GDM1 (cell line): ENCODE measurements at regions not wholly inside any gene's neighbourhood (a gene's known extent, or its start where the extent isn't known, plus 50 kb on each side); places are given as distances from the start of the nearest gene placed in this dataset.
"Not testable (repeated sequence)": the region's sequence is repeated elsewhere in the genome, so short reads cannot be mapped to it uniquely, and the experiment has no call there.

ENCODE experiments used
- DNase-seq: peaks from one replicate; lab custom pipeline; 2025; lab: John Stamatoyannopoulos, UW

GRCh38 chr4:115657991-115658650 lies 544.7 kb upstream of the NDST4 start:
- no peak for DNase-seq

- DNase-seq: no peak
Observed at GRCh38 chr4:115655626-115656025, 542.2 kb upstream of the NDST4 start.

- DNase-seq: no peak
Observed at GRCh38 chr4:115648786-115649185, 535.4 kb upstream of the NDST4 start.

- no peak for DNase-seq
Observed at GRCh38 chr4:115629270-115629669, 515.9 kb upstream of the NDST4 start.

GRCh38 chr4:115609631-115610030 lies 496.2 kb upstream of the NDST4 start:
- no peak for DNase-seq

- DNase-seq: no peak
Observed at GRCh38 chr4:115607311-115607710, 493.9 kb upstream of the NDST4 start.

GRCh38 chr4:115596265-115597001 lies 483.0 kb upstream of the NDST4 start:
- no peak for DNase-seq

GRCh38 chr4:115580901-115581300 lies 467.5 kb upstream of the NDST4 start:
- DNase-seq: no peak

- DNase-seq: no peak
Observed at GRCh38 chr4:115575851-115576250, 462.4 kb upstream of the NDST4 start.

- no peak for DNase-seq
Observed at GRCh38 chr4:115562506-115562905, 449.1 kb upstream of the NDST4 start.

GRCh38 chr4:115548123-115548522 lies 434.7 kb upstream of the NDST4 start:
- no peak for DNase-seq

GRCh38 chr4:115537387-115537786 lies 424.0 kb upstream of the NDST4 start:
- DNase-seq: no peak

- DNase-seq: no peak
Observed at GRCh38 chr4:115529126-115529525, 415.7 kb upstream of the NDST4 start.

- DNase-seq: not testable (repeated sequence)
Observed at GRCh38 chr4:115519476-115519875, 406.1 kb upstream of the NDST4 start.

GRCh38 chr4:115515772-115516171 lies 402.4 kb upstream of the NDST4 start:
- DNase-seq: no peak

GRCh38 chr4:115515366-115515765 lies 401.9 kb upstream of the NDST4 start:
- DNase-seq: no peak

- no peak for DNase-seq
Observed at GRCh38 chr4:115514675-115515074, 401.3 kb upstream of the NDST4 start.

- DNase-seq: no peak
Observed at GRCh38 chr4:115505326-115505725, 391.9 kb upstream of the NDST4 start.

GRCh38 chr4:115501656-115502055 lies 388.2 kb upstream of the NDST4 start:
- DNase-seq: no peak

- DNase-seq: not testable (repeated sequence)
Observed at GRCh38 chr4:115493770-115494169, 380.4 kb upstream of the NDST4 start.

- no peak for DNase-seq
Observed at GRCh38 chr4:115491686-115492085, 378.3 kb upstream of the NDST4 start.

- DNase-seq: no peak
Observed at GRCh38 chr4:115489279-115489678, 375.9 kb upstream of the NDST4 start.

- no peak for DNase-seq
Observed at GRCh38 chr4:115485402-115485801, 372.0 kb upstream of the NDST4 start.

GRCh38 chr4:115484479-115484878 lies 371.1 kb upstream of the NDST4 start:
- DNase-seq: no peak
